ENCODE measurements at regions not wholly inside any gene's neighbourhood (a gene's known extent, or its start where the extent isn't known, plus 50 kb on each side); places are given as distances from the start of the nearest gene placed in this dataset.
A peak's percentile ranks its signal among the peaks of the same experiment; 100 is the strongest.

DNA sequence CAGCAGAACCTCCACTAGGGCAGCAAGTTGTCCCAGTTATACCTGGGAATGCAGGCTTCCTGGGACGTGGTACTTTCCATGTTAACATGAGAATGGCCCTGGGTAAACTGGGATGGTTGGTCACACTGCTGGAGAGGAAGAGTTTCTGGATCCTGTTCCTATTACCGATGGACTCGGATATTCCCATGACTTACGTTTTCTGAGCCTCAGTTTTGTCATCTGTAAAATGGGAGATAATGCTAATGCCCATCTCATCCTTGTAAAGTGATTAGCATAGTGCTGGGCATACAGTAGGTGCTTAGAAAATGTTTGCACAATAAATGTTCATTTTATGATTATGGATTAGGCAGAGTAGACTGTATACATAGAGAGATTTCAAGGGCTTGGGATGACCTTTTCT is 280.9 kb upstream of the EEF2KMT start:
- no peak for DNase-seq

DNA sequence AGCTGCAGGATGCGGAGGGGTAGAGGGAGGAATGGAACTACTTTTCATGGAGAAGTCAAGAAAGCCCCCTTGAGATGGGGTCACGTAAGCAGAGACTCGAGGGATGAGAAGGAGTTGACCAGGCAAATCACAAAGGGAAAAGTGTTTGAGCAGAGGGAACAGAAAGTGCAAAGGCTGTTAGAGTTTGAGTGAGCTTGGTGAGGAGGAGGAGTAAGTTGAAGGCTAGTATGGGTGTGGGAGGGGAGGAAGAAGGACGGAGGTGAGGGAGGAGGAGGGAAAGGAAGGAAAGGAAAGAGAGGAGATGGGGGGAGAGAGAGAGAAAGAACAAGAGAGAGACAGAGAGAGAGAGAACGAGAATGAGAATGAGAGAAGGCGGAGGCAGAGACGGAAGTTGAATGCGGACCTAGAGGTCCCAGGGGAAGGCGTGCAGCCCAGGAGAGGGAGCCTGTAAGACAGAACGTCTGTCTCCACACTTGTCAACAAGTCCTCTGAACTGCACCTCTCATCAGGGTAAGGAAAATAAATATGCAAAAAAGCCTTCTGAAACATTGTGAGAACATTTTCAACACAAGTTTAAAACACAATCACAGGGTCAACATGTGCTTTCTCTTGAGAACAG is 279.8 kb upstream of the EEF2KMT start:
- DNase-seq: no peak

DNA sequence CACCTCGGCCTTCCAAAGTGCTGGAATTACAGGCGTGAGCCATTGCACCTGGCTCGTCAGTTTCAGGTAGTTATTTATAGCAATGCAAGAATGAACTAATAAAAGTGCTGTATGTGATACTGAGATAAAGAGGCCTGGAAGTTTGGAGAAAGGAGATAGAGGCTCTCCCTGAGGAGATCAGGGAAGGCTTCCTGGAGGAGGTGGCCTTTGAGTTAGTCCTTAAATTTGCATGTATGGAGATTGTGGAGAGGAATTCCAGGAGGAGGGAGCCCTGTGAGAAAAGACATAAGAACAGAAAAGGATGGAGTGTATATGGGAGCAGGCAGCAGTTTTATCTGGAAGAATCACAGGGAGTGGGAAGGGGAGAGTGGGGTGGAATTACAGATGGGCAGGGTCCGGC is 276.6 kb upstream of the EEF2KMT start:
- no peak for DNase-seq

DNA sequence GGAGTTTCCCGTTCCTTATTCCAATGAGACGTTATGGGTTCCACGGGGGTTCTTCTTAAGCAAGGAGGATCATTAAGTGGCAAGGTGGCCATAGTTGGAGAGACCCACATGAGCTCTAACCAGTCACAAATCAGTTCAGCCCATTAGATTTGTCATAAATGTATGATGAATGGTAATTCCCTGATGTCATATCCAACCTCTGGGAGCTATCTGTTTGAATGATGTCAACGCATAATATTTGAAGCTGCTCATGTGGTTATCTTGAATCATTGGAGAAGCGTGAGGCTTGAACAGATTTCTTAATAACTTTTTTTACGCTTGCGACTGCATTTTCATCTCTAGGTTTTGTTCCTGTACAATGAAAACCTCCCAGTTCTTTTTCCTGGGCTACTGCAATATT is 270.4 kb upstream of the EEF2KMT start:
- DNase-seq: no peak

DNA sequence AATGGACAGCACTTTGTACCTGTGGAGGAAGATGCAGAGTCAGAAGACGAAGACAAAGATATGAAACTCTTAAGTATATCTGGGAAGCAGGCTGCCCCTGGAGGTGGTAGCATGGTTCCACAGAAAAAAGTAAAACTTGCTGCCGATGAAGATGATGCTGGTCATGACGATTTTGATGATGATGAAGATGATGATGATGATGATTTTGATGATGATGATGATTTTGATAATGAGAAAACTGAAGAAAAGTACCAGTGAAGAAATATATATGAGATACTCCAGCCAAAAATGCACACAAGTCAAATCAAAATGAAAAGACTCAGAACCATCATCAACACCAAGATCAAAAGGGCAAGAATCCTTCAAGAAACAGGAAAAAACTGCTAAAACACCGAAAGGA is 268.5 kb upstream of the EEF2KMT start:
- DNase-seq: no peak

DNA sequence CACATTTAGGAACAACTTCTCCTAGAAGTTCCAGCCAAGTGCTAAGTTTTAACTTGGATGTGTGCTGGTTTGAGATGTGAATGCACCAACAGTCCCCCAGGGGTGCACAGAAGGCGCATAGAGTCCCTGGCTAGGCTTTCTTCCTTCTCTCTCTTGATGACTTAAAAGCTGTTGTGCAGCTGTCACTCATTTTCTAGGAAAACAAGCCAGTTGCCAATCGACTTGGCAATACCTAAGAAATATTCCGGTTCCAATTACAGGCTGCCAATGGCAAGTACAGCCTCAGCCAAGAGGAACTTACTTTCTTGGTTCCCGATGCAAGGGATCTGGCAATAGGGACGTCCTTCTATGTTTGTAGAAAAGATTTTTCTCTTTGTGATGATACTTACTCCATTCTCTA is 266.6 kb upstream of the EEF2KMT start:
- DNase-seq: no peak

DNA sequence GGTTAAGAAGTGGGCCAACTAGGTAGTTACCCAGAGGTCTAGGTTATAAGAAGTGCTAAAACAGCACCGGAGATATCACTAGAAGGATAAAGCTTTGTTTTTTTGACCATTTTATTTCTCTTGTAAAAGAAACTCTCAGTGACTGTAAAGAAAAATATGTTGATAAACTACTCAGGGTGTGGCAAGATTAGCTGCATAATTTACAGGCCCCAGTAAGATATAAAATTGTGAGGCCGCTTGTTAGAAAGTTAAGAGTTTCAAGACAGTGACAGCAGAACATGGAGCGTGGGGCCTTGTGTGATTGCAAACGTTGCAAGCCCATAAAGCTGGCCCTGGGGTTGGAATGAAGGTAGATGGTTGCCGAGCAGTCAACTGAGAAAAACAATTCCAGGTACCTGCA is 263.7 kb upstream of the EEF2KMT start:
- no peak for DNase-seq

DNA sequence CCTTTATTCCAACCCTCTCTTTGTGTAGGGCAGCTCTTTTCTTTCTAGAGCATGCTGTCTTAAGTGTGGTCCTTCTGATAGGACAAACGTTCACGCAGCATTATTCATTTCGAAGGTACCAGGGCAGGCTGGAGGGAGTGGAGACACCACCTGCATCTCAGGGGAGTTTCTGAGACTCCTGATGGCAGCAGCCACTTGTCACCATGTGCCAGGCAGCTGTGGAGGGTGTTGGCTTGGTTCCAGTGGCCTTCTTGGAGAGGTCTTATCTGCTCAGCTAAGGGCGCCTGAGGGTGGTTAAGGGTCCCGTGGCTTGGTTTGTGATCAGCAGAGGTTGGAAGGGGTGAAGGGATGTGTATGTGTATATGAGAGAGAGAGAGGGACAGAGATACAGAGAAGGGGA is 257.1 kb upstream of the EEF2KMT start:
- DNase-seq: no peak

DNA sequence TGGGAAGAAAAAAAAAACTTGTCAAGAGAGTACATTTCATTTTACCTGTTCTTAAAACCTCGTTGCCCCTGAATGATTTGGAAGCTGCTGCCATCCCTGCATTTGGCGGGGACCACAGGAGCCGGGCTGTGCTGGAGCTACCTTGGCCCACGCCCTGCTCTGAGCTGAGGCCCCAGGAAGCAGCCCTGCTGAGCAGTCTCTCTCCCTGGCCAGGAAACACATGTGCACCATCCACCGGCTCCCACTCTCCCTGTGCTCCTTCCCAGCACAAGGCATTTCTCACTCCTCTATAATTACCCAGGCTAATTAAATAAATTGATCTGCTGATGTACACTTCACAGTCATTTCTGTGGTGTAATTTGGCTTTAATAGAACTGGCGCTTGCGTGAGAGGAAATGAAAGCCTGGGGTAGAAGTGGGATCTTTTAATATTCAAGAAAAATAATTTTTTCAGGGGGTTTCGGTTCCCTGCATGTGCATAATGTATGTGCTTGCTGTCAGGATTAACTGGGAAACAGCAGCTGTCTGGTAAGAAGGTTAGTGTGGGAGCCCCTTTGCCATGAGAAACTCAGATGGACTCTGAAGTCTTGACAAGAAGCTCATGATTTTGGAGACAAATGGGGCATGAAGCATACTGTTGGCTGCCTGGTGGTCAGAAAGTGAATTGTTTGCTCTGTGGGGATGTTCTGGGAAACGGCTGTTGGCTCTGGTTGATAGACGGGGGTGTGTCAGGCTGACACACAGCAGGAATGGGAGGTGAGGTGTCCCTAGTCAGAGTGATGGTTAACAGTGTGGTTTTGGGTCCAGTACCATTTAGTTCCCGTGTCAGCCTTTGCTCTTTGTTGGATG is 252.3 kb upstream of the EEF2KMT start:
- no peak for DNase-seq

DNA sequence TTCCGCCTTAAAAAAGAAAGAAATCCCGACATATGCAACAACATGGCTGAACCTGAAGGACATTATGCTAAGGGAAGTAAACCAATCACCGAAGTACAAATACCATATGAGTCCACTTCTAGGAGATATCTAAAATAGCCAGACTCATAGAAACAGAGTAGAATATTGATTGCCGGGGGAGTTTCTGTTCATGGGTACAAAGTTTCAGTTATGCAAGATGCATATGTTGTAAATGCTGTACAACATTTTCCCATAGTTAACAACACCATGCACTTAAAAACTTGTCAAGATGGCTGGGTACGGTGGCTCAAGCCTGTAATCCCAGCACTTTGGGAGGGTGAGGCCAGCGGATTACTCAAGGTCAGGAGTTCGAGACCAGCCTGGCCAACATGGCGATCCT is 251.5 kb upstream of the EEF2KMT start:
- no peak for DNase-seq

DNA sequence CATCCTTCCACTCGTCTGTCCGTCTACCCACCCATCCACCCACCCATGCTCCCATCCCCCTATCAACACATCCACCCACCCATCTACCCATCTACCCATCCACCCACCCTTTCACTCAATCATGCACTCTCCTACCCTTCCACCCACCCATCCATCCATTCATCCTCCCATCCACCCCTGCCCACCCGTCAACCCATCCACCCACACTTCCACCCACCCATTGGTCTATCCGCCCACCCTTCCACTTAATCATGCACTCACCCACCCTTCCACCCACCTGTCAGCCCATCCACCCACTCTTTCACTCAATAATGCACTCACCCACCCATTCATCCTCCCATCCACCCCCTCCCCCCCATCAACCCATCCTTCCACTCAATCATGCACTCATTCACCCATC is 250.0 kb upstream of the EEF2KMT start:
- DNase-seq: no peak

DNA sequence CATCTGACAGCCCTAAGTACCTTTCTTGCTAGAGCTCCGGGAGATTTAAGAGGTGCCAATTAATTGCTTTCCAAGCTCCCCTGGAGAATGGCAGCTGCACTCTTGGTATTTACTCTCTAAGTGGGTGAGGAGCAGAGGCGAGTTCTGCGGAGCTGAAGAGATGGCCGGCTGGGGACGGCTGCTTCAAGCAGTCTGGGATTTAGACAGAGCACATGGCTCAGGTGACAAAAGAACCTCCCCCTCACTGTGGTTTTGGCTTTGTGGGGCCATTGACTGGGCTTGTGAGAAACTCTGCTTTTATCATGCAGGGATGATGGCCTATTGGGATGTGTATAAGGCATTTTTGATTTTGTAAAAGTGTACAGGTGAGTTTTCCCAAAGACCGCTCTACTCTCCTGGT is 239.3 kb upstream of the EEF2KMT start:
- DNase-seq: no peak

DNA sequence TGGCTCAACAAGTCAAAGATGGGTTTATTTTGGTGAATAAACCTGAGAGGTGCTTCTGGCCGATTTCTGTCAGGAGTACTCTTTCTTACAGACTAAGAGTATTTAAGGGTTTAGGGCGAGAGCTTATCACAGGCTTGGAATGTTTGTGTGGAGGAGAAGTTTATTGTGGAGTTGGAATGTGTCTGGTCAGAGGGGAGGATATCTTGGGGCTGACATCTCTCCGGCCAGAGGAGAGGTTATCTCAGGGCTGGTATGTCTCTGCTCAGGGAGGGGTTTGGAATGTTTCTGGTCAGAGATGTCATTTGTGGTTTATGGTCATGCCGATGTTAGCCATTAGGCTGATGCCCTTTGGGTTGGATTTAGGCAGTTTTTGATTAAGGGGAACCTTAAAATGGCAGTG is 236.4 kb upstream of the EEF2KMT start:
- DNase-seq: no peak

DNA sequence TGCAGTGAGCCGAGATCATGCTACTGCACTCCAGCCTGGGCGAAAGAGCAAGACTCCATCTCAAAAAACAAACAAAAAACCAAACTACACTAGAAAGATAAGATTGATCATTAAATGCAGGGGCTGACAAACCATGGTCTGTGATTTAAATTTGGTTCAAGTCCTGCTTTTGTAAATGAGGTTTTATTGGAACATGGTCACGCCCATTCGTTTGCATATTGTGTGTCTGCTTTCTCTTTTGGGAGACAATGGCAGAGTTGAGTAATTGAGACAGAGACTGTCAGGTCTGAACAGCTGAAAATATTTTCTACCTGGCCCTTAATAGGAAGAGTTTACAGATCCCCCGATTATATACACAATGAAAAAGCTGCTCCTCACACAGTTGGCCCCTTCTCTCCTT is 235.5 kb upstream of the EEF2KMT start:
- no peak for DNase-seq

DNA sequence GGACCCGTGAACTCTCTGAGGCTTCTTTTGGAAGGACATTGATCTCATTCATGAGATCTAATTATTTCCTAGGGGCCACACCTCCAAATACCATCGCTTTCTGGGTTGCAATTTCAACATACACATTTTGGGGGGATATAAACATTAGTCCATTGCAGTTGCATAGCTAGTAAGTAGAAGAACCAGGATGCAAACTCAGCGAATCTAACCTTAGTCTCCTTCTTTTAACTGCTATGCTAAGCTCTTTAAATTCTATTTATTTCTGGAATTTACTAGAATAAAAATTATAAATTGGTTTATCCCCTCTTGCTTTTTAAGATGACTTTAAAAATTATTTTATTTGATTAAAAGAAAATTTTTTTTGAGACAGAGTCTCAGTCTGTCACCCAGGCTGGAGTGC is 232.5 kb upstream of the EEF2KMT start:
- DNase-seq: no peak

DNA sequence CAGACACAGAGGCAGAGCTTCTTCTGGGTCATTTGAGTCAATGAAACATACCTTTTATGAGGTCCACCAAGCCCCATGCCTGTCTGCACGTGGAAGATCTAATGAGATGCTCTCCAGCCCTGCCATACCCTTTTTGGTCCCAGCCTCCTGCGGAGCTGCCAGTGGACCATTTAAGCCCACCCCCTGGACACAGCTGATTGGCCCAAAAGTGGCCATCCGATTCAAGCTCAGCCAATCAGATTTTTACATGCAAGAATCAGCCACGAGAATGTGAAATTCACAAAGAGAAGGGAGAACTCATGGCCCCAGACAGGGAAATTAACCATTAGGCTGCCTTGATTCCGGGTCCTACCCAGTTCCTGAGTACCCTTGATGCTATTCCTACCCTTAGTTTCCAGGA is 231.0 kb upstream of the EEF2KMT start:
- DNase-seq: no peak

DNA sequence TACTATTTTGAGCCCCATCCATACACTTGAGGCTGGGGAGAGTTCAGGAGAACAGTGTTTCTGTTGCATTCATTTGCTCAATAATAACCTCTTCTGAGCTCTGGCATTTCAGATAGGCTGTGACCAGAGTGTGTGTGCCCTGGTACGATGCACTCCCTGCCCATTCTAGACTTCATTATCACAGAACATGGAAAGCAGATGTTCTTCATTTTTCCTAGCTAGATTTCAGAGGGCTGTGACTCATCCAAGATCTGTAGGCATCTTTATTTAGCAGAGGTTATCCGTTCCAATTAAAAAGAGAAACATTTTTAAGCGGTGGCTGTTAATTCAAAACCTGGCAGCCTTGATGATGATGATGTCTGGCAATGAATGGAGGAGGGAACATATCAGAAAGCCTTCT is 228.8 kb upstream of the EEF2KMT start:
- no peak for DNase-seq

DNA sequence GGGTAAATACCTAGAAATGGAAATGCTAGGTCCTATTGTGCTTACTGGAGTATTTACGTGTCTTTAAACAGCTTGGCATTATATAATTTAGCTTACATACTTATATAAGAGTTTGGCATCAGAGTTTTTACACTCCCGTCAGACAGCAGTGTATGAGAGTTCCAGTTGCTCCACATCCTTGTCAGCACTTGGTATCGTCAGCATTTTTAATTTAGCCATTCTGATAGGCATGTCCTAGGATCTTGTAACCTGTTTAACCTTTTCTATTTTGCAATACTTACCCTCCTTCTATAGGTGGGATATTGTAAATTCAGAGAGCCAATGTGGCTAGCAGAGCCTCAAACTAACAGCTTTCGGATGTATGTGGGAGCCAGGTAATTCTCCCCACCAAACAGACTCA is 228.3 kb upstream of the EEF2KMT start:
- DNase-seq: no peak

DNA sequence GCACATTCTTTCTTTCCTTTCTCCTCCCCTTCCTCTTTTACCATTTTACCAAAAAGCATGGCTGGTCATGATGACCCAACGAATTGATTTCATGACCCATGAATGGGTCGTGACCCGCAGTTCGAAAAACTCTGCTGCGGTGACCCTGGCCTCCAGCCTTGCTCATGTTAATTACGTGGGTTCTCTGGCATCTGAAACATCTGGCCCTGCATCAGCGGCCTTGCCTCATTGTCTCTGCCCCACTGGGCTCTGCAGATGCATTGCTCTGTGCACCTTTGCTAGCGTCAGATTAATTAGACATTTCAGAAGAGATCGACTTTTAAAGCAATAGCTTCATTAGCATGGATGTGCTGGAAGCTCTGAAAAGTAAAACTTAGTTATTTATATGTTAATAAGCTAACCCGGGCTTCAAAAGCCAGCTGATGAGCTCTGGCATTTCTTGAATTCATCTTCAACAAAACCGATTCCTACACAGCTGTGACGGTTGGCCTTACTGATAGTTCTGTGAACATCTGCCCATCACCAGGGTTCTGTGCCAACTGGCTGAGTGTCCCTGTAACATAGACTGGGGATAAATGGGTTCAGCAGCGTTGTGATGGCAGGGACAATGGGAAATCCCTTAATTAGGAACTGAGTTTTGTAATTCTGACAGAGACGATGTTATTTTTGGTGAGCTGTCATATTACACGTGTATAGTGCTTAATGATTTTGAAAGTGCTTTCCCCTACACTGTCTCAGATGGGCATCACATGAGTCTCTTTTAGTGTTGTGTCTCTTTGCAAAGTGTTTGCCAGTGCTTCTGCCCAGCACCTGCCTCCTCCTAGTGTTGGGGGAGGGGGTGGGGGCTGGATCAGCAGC is 225.9 kb upstream of the EEF2KMT start:
- no peak for DNase-seq

DNA sequence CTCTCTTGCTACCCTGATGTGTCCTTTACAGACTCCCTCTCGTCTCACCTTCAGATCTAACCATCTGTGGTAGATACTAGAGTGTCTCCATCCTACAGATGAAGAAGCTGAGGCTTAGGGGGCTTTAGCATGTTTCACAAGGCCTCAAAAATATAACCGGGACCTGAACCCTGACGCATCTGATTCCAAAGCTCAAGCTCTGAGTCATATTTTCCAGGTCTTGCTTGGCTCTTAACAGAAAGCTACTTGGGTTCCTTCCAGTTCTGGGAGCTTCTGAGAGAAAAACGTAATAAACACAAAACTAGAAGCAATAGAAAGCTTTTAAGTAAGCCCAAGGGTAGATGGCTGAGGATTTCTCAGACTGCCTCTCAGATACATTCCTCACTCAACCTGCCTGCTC is 224.3 kb upstream of the EEF2KMT start:
- DNase-seq: peak; percentile 3 to 29 (median 24)

DNA sequence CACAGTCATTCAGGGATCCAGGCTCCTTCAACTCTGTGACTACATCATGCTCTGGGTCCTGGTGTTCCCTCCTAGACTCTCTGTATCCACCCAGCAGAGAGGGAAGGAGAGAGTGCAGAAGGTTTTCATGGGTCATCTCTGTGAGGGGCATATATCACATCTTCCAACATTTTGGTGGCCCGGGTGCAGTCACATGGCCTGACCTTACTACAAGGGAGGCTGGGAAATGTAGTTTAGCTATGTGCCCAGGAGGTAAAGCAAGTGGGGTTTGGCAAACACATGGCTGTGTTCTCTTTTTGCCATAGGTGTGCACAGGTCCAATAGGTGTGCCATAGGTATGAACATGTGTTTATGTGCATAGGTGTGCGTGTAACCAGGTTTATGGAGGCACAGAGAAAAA is 222.2 kb upstream of the EEF2KMT start:
- no peak for DNase-seq

DNA sequence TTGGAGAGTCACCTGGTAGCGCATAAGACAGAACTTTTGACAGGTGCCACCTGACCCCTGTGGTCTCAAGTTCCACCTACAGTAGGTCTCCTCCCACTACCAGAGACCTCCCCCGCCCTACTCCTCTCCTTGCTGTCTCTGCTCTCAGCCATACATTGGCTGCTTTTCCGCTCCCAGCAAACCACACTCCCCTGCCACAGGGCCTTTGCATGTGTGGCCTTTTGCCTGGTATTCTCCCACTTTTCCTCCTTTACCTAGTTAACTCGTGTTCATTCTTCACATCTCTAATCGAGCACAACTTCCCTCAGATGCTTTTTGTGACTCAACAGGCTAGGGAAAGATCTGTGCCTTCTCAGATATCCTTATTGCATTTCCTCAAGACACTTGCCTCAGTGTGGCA is 218.3 kb upstream of the EEF2KMT start:
- DNase-seq: no peak

DNA sequence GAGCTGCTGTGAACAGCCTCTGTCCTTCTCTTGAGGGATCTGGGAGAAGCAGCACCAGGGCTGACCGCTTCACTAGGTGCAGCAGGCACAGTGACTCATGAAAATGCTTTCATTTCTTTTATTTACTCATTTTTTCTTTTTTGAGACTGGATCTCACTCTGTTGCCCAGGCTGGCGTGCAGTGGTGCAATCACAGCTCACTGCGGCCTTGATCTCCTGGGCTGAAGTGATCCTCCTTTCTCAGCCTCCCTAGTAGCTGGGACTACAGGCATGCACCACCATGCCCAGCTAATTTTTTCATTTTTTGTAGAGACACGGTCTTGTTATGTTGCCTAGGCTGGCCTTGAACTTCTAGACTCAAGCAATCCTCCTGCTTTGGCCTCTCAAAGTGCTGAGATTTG is 216.8 kb upstream of the EEF2KMT start:
- DNase-seq: no peak

Measured in muscle of back (tissue), 3 donors.